ENCODE measurements at regions not wholly inside any gene's neighbourhood (a gene's known extent, or its start where the extent isn't known, plus 50 kb on each side); places are given as distances from the start of the nearest gene placed in this dataset.
A peak's percentile ranks its signal among the peaks of the same experiment; 100 is the strongest.

- no peak for TF ChIP-seq CCAR2 (IDR thresholded peaks at IDR 0.05; ENCODE audit: low read depth, low read length)
- no peak for TF ChIP-seq ZEB2 (IDR thresholded peaks at IDR 0.05)
- TF ChIP-seq MIER1 (IDR thresholded peaks at IDR 0.05; ENCODE audit: low read depth) = no peak
- peak; percentile 64 for TF ChIP-seq MNT (conservative IDR thresholded peaks at IDR 0.05)
- no peak for TF ChIP-seq KLF10 (CRISPR knock-in tag; IDR thresholded peaks at IDR 0.05)
- no peak for TF ChIP-seq U2AF2 (optimal IDR thresholded peaks at IDR 0.05; ENCODE audit: low read depth, low read length)
- TF ChIP-seq PRPF4 (IDR thresholded peaks at IDR 0.05; ENCODE audit: insufficient read depth, low read depth, low read length, poor library complexity, severe bottlenecking) = no peak
- no peak for TF ChIP-seq TCFL5 (CRISPR knock-in tag; conservative IDR thresholded peaks at IDR 0.05)
- TF ChIP-seq SAFB (IDR thresholded peaks at IDR 0.05; ENCODE audit: borderline replicate concordance, low read depth, low read length) = no peak
- no peak for TF ChIP-seq ZNF561 (CRISPR knock-in tag; conservative IDR thresholded peaks at IDR 0.05)
- no peak for TF ChIP-seq FOXA1 (IDR thresholded peaks at IDR 0.05; ENCODE audit: borderline replicate concordance)
- peak in 1 of 2 experiments; percentile 90; a peak in 2 of 4 replicates for TF ChIP-seq MLLT1 (IDR thresholded peaks at IDR 0.05)
- TF ChIP-seq SNIP1 (IDR thresholded peaks at IDR 0.05; ENCODE audit: low read depth) = no peak
- no peak for TF ChIP-seq HDAC1 (IDR thresholded peaks at IDR 0.05)
- peak; percentile 44; the same call in 1 of the 2 replicates for TF ChIP-seq NCOA1 (IDR thresholded peaks at IDR 0.05; ENCODE audit: low read depth)
- no peak for TF ChIP-seq KLF13 (tag; IDR thresholded peaks at IDR 0.05; ENCODE audit: borderline replicate concordance, low read depth)
- TF ChIP-seq SMARCE1 (IDR thresholded peaks at IDR 0.05) = peak; percentile 95
- TF ChIP-seq SRSF7 (optimal IDR thresholded peaks at IDR 0.05; ENCODE audit: low read depth, low read length) = no peak
- TF ChIP-seq MTA2 (IDR thresholded peaks at IDR 0.05; ENCODE audit: low read depth) = peak; percentile 14; the same call in 1 of the 2 replicates
- TF ChIP-seq TBP (optimal IDR thresholded peaks at IDR 0.05; ENCODE audit: low read depth, low read length) = no peak
- TF ChIP-seq BCOR (IDR thresholded peaks at IDR 0.05) = no peak
- peak; percentile 33; the same call in 1 of the 2 replicates for TF ChIP-seq NCOR1 (IDR thresholded peaks at IDR 0.05)
- TF ChIP-seq HMG20A (CRISPR knock-in tag; conservative IDR thresholded peaks at IDR 0.05) = no peak
- TF ChIP-seq MYNN (IDR thresholded peaks at IDR 0.05) = peak; percentile 88
- TF ChIP-seq MYNN (CRISPR knock-in tag; IDR thresholded peaks at IDR 0.05) = no peak
- 0 out of 2 replicates have a peak, but pooled peaks have one; percentile 18 for TF ChIP-seq CTBP1 (IDR thresholded peaks at IDR 0.05; ENCODE audit: borderline replicate concordance)
- no peak for TF ChIP-seq RBM15 (IDR thresholded peaks at IDR 0.05; ENCODE audit: insufficient read depth, low read length)
- no peak for TF ChIP-seq ZNF253 (CRISPR knock-in tag; conservative IDR thresholded peaks at IDR 0.05)
- TF ChIP-seq DPF2 (IDR thresholded peaks at IDR 0.05) = peak; percentile 92
Observed at GRCh38 chr20:22921595-22922421, 113.3 kb upstream of the SSTR4 start (continued).

Data from K562 (cell line).